Stimulated activated naive B cell treated with anti-CD40 and anti-IgM and Interleukin-4, amounts not matched to agents 10 μg/mL and 1 μg/mL and 100 μg/mL, for 72 hours (primary cell): ENCODE measurements at regions not wholly inside any gene's neighbourhood (a gene's known extent, or its start where the extent isn't known, plus 50 kb on each side); places are given as distances from the start of the nearest gene placed in this dataset.
"Not testable (repeated sequence)": the region's sequence is repeated elsewhere in the genome, so short reads cannot be mapped to it uniquely, and the experiment has no call there.

ENCODE experiments used
- ATAC-seq, 2 donors: fragments of 150-1000 bp; cut with Tn5 transposase; replicated peaks; 2 replicates each; pipeline ENCODE4 v1.10.0; 2021; ENCODE audit warnings: moderate library complexity in 1 of 2
- DNase-seq: peaks from one replicate; pipeline ENCODE4 v3.0.0; 2021
- H3K27ac Mint-ChIP-seq: one replicate; pipeline ENCODE4 v1.8.0; 2022; ENCODE audit warnings: mild to moderate bottlenecking, mixed read lengths
- H3K27me3 Mint-ChIP-seq, 2 donors: one replicate each; pipeline ENCODE4 v1.8.0; 2022; ENCODE audit warnings: mixed read lengths in 2 of 2
- H3K36me3 Mint-ChIP-seq, 2 donors: one replicate each; pipeline ENCODE4 v1.8.0; 2022; ENCODE audit warnings: mixed read lengths in 2 of 2, mild to moderate bottlenecking in 1 of 2
- H3K4me1 Mint-ChIP-seq, 2 donors: one replicate each; pipeline ENCODE4 v1.8.0; 2022; ENCODE audit warnings: mixed read lengths in 2 of 2, mild to moderate bottlenecking in 1 of 2
- H3K4me3 Mint-ChIP-seq, 2 donors: one replicate each; pipeline ENCODE4 v1.8.0; 2022; ENCODE audit warnings: mild to moderate bottlenecking in 2 of 2, mixed read lengths in 2 of 2, moderate library complexity in 1 of 2
- H3K9me3 Mint-ChIP-seq, 2 donors: one replicate each; pipeline ENCODE4 v1.8.0; 2022; ENCODE audit warnings: mixed read lengths in 2 of 2, mild to moderate bottlenecking in 1 of 2

GRCh38 chr15:84550503-84550902, 50.3 kb upstream of the ZSCAN2 start:
- not testable (repeated sequence) for ATAC-seq, H3K27ac Mint-ChIP-seq, DNase-seq, H3K9me3 Mint-ChIP-seq, H3K4me1 Mint-ChIP-seq, H3K27me3 Mint-ChIP-seq, H3K4me3 Mint-ChIP-seq
- H3K36me3 Mint-ChIP-seq, result peaks cover 17 to 28% of the 10 kb centered on the region in 2 donors
